ENCODE measurements at regions not wholly inside any gene's neighbourhood (a gene's known extent, or its start where the extent isn't known, plus 50 kb on each side); places are given as distances from the start of the nearest gene placed in this dataset.

- TF ChIP-seq CTCF (IDR thresholded peaks at IDR 0.05) (no peak), POLR2A (IDR thresholded peaks at IDR 0.05) (no peak), POLR2AphosphoS5 (IDR thresholded peaks at IDR 0.05; ENCODE audit: insufficient read depth in 1 of 2, low read depth in 1 of 2) (no peak)
Measured at GRCh38 chr2:181126311-181126868, 146.0 kb downstream of the UBE2E3 start.

All from vagina (tissue), 2 donors.